ENCODE measurements at regions not wholly inside any gene's neighbourhood (a gene's known extent, or its start where the extent isn't known, plus 50 kb on each side); places are given as distances from the start of the nearest gene placed in this dataset.

GRCh38 chr2:145332210-145332898 is 812.4 kb upstream of the ZEB2 start:
- TF ChIP-seq CTCF (IDR thresholded peaks at IDR 0.05): no peak
- TF ChIP-seq POLR2AphosphoS5 (IDR thresholded peaks at IDR 0.05): no peak
